ENCODE measurements at regions not wholly inside any gene's neighbourhood (a gene's known extent, or its start where the extent isn't known, plus 50 kb on each side); places are given as distances from the start of the nearest gene placed in this dataset.

- no peak overlapping the region for H3K4me3 ChIP-seq (ENCODE audit: low read depth in 1 of 2, low read length in 2 of 2)
- H3K4me1 ChIP-seq (ENCODE audit: insufficient read depth, low read length) = peaks cover 6% of the 10 kb centered on the region
- no peaks in the 10 kb centered on the region for H3K9me3 ChIP-seq (ENCODE audit: low read length)
- no peaks in the 10 kb centered on the region for H3K27me3 ChIP-seq (ENCODE audit: control insufficient read depth in 1 of 2, insufficient read depth in 2 of 2, low read length in 2 of 2)
- no peak overlapping the region for H3K9ac ChIP-seq (ENCODE audit: low read length)
- no peaks in the 10 kb centered on the region for H3K36me3 ChIP-seq (ENCODE audit: insufficient read depth, low read length)
- H3K27ac ChIP-seq (ENCODE audit: low read depth, low read length) = no peak overlapping the region
These were observed 449.2 kb upstream of the SPRED2 start for GRCh38 chr2:65881592-65881991.

DNA sequence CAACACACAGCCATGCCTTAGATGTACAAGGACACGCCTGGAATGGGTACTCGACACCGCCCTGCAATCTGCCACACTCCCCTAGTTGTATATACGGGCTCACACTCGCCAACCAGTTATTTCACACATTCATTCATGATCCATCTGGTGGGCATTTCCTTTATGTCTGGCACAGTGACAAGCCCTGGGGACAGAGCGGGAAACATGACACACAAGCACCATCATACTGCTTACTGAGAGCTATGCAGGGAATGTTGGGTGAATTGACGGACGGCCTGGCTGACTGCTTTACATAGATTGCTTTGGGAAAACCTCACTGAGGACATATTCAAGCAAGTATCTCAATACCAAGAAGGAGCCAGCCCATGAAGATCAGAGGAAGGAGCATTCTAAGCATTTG, 448.0 kb upstream of the SPRED2 start:
- no peaks in the 10 kb centered on the region for H3K36me3 ChIP-seq (ENCODE audit: insufficient read depth, low read length)
- H3K27ac ChIP-seq (ENCODE audit: low read depth, low read length) = no peak overlapping the region
- H3K9ac ChIP-seq (ENCODE audit: low read length) = no peak overlapping the region
- peaks cover 6% of the 10 kb centered on the region for H3K4me1 ChIP-seq (ENCODE audit: insufficient read depth, low read length)
- no peaks in the 10 kb centered on the region for H3K27me3 ChIP-seq (ENCODE audit: control insufficient read depth in 1 of 2, insufficient read depth in 2 of 2, low read length in 2 of 2)
- H3K9me3 ChIP-seq (ENCODE audit: low read length) = no peaks in the 10 kb centered on the region
- no peak overlapping the region for H3K4me3 ChIP-seq (ENCODE audit: low read depth in 1 of 2, low read length in 2 of 2)

GRCh38 chr2:65878011-65878340, 445.6 kb upstream of the SPRED2 start:
- H3K9me3 ChIP-seq (ENCODE audit: low read length) = no peaks in the 10 kb centered on the region
- no peaks in the 10 kb centered on the region for H3K36me3 ChIP-seq (ENCODE audit: insufficient read depth, low read length)
- H3K4me3 ChIP-seq (ENCODE audit: low read depth in 1 of 2, low read length in 2 of 2) = no peak overlapping the region
- no peak overlapping the region for H3K9ac ChIP-seq (ENCODE audit: low read length)
- H3K4me1 ChIP-seq (ENCODE audit: insufficient read depth, low read length) = peaks cover 6% of the 10 kb centered on the region
- no peak overlapping the region for H3K27ac ChIP-seq (ENCODE audit: low read depth, low read length)
- H3K27me3 ChIP-seq (ENCODE audit: control insufficient read depth in 1 of 2, insufficient read depth in 2 of 2, low read length in 2 of 2) = no peaks in the 10 kb centered on the region

DNA sequence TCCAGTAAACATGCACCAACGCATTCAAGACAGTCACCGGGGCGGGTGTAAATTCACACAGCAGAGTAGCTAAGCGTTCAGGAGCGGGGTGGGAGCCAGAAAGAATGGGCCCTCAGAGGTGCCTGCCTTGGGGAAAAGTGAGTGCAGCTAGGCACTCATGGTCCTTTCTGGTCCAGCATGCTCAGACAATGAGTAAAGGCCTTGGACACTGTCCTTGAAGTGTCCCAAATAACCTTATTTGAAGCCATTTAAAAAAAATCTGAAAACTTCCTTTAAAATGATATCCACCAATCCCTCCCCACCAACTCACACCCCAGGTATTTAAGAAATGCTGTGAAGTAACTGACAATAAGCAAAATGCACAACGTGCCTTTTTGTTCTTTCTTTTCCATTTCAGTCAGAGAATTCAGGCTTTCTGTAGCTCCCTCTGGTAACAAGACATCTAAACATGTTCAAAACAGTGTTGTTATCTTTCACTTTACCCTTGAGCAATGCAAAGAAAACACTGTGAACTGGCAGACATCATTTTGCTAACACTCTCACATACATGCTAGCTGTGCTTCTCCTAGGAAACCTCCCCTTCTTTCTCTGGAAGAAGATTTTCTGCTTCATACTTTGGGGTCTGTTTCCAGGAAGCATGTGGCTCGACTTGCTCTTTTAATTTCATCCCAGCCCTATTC, 445.1 kb upstream of the SPRED2 start:
- H3K4me3 ChIP-seq (ENCODE audit: low read depth in 1 of 2, low read length in 2 of 2) = no peak overlapping the region
- H3K9ac ChIP-seq (ENCODE audit: low read length) = no peak overlapping the region
- H3K27me3 ChIP-seq (ENCODE audit: control insufficient read depth in 1 of 2, insufficient read depth in 2 of 2, low read length in 2 of 2) = no peaks in the 10 kb centered on the region
- no peaks in the 10 kb centered on the region for H3K36me3 ChIP-seq (ENCODE audit: insufficient read depth, low read length)
- no peak overlapping the region for H3K27ac ChIP-seq (ENCODE audit: low read depth, low read length)
- H3K9me3 ChIP-seq (ENCODE audit: low read length) = no peaks in the 10 kb centered on the region
- H3K4me1 ChIP-seq (ENCODE audit: insufficient read depth, low read length) = peaks cover 6% of the 10 kb centered on the region

GRCh38 chr2:65876114-65876513, 443.7 kb upstream of the SPRED2 start:
- peaks cover 6% of the 10 kb centered on the region for H3K4me1 ChIP-seq (ENCODE audit: insufficient read depth, low read length)
- no peaks in the 10 kb centered on the region for H3K36me3 ChIP-seq (ENCODE audit: insufficient read depth, low read length)
- no peak overlapping the region for H3K4me3 ChIP-seq (ENCODE audit: low read depth in 1 of 2, low read length in 2 of 2)
- H3K9me3 ChIP-seq (ENCODE audit: low read length) = no peaks in the 10 kb centered on the region
- H3K27me3 ChIP-seq (ENCODE audit: control insufficient read depth in 1 of 2, insufficient read depth in 2 of 2, low read length in 2 of 2) = no peaks in the 10 kb centered on the region
- no peak overlapping the region for H3K27ac ChIP-seq (ENCODE audit: low read depth, low read length)
- no peak overlapping the region for H3K9ac ChIP-seq (ENCODE audit: low read length)

DNA sequence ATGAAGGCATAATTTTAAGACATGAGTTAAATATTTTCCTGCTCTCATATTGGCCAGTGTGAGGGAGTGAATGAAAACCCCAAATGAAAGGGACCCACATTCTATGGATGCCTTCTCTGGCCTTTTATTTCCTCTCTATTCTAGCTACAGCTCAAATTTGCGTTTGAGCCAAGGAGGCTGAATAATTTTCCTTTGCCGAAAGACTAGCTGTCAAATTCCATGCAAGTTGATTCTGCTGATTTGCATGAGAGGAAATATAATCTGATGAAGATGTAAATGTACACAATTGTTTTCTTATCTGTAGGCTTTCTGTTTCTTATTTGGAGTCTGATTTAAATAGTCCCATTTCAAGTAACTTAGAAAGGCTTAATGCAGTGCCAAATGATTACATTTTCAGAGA, 438.4 kb upstream of the SPRED2 start:
- H3K36me3 ChIP-seq (ENCODE audit: insufficient read depth, low read length) = no peaks in the 10 kb centered on the region
- H3K4me1 ChIP-seq (ENCODE audit: insufficient read depth, low read length) = no peaks in the 10 kb centered on the region
- no peak overlapping the region for H3K27ac ChIP-seq (ENCODE audit: low read depth, low read length)

GRCh38 chr2:65869296-65869695, 436.9 kb upstream of the SPRED2 start:
- no peak overlapping the region for H3K27ac ChIP-seq (ENCODE audit: low read depth, low read length)
- no peaks in the 10 kb centered on the region for H3K9me3 ChIP-seq (ENCODE audit: low read length)
- H3K4me3 ChIP-seq (ENCODE audit: low read depth in 1 of 2, low read length in 2 of 2) = no peak overlapping the region
- no peaks in the 10 kb centered on the region for H3K36me3 ChIP-seq (ENCODE audit: insufficient read depth, low read length)
- no peaks in the 10 kb centered on the region for H3K27me3 ChIP-seq (ENCODE audit: control insufficient read depth in 1 of 2, insufficient read depth in 2 of 2, low read length in 2 of 2)
- H3K4me1 ChIP-seq (ENCODE audit: insufficient read depth, low read length) = no peaks in the 10 kb centered on the region
- no peak overlapping the region for H3K9ac ChIP-seq (ENCODE audit: low read length)

More for the DNA sequence above, 438.4 kb upstream of the SPRED2 start:
- Histone ChIP-seq H3K27me3 (ENCODE audit: control insufficient read depth in 1 of 2, insufficient read depth in 2 of 2, low read length in 2 of 2) (no peaks in the 10 kb centered on the region), H3K9me3 (ENCODE audit: low read length) (no peaks in the 10 kb centered on the region), H3K9ac (ENCODE audit: low read length) (no peak overlapping the region), H3K4me3 (ENCODE audit: low read depth in 1 of 2, low read length in 2 of 2) (no peak overlapping the region)

- Histone ChIP-seq H3K9me3 (ENCODE audit: low read length) (no peaks in the 10 kb centered on the region), H3K27ac (ENCODE audit: low read depth, low read length) (no peak overlapping the region), H3K27me3 (ENCODE audit: control insufficient read depth in 1 of 2, insufficient read depth in 2 of 2, low read length in 2 of 2) (no peaks in the 10 kb centered on the region), H3K4me3 (ENCODE audit: low read depth in 1 of 2, low read length in 2 of 2) (no peak overlapping the region), H3K36me3 (ENCODE audit: insufficient read depth, low read length) (no peaks in the 10 kb centered on the region), H3K9ac (ENCODE audit: low read length) (no peak overlapping the region), H3K4me1 (ENCODE audit: insufficient read depth, low read length) (no peaks in the 10 kb centered on the region)
These were observed 435.8 kb upstream of the SPRED2 start for GRCh38 chr2:65868177-65868576.

GRCh38 chr2:65867446-65867845, 435.0 kb upstream of the SPRED2 start:
- H3K36me3 ChIP-seq (ENCODE audit: insufficient read depth, low read length) = no peaks in the 10 kb centered on the region
- no peaks in the 10 kb centered on the region for H3K27me3 ChIP-seq (ENCODE audit: control insufficient read depth in 1 of 2, insufficient read depth in 2 of 2, low read length in 2 of 2)
- H3K4me1 ChIP-seq (ENCODE audit: insufficient read depth, low read length) = no peaks in the 10 kb centered on the region
- H3K9me3 ChIP-seq (ENCODE audit: low read length) = no peaks in the 10 kb centered on the region
- H3K4me3 ChIP-seq (ENCODE audit: low read depth in 1 of 2, low read length in 2 of 2) = no peak overlapping the region
- H3K9ac ChIP-seq (ENCODE audit: low read length) = no peak overlapping the region
- H3K27ac ChIP-seq (ENCODE audit: low read depth, low read length) = no peak overlapping the region

DNA sequence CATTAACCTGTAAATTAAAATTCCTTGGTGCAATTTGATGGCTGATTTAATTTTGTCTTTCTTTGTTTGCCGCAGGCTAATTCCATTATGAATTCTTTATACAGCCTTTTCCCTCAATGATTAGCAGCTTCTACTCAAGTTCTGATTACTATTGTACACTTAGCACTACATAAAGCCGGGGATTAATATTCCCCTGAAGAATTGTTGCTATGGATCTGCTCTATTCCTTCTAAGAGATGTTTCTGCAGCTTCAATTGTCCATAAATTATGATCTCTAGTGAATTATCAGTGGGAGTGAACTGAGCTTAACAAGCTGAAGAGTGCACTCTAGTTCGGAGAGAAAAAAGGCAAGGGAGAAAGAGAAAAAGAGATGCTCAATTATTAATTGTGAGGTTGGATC, 433.7 kb upstream of the SPRED2 start:
- no peaks in the 10 kb centered on the region for H3K4me1 ChIP-seq (ENCODE audit: insufficient read depth, low read length)
- no peaks in the 10 kb centered on the region for H3K27me3 ChIP-seq (ENCODE audit: control insufficient read depth in 1 of 2, insufficient read depth in 2 of 2, low read length in 2 of 2)
- no peaks in the 10 kb centered on the region for H3K9me3 ChIP-seq (ENCODE audit: low read length)
- H3K9ac ChIP-seq (ENCODE audit: low read length) = no peak overlapping the region
- H3K27ac ChIP-seq (ENCODE audit: low read depth, low read length) = no peak overlapping the region
- H3K4me3 ChIP-seq (ENCODE audit: low read depth in 1 of 2, low read length in 2 of 2) = no peak overlapping the region
- no peaks in the 10 kb centered on the region for H3K36me3 ChIP-seq (ENCODE audit: insufficient read depth, low read length)

GRCh38 chr2:65864619-65865018, 432.2 kb upstream of the SPRED2 start:
- H3K9ac ChIP-seq (ENCODE audit: low read length) = no peak overlapping the region
- no peaks in the 10 kb centered on the region for H3K36me3 ChIP-seq (ENCODE audit: insufficient read depth, low read length)
- no peaks in the 10 kb centered on the region for H3K4me1 ChIP-seq (ENCODE audit: insufficient read depth, low read length)
- H3K9me3 ChIP-seq (ENCODE audit: low read length) = no peaks in the 10 kb centered on the region
- no peaks in the 10 kb centered on the region for H3K27me3 ChIP-seq (ENCODE audit: control insufficient read depth in 1 of 2, insufficient read depth in 2 of 2, low read length in 2 of 2)
- no peak overlapping the region for H3K27ac ChIP-seq (ENCODE audit: low read depth, low read length)
- H3K4me3 ChIP-seq (ENCODE audit: low read depth in 1 of 2, low read length in 2 of 2) = no peak overlapping the region

- no peak overlapping the region for H3K4me3 ChIP-seq (ENCODE audit: low read depth in 1 of 2, low read length in 2 of 2)
- H3K9me3 ChIP-seq (ENCODE audit: low read length) = no peaks in the 10 kb centered on the region
- no peak overlapping the region for H3K27ac ChIP-seq (ENCODE audit: low read depth, low read length)
- H3K36me3 ChIP-seq (ENCODE audit: insufficient read depth, low read length) = no peaks in the 10 kb centered on the region
- no peaks in the 10 kb centered on the region for H3K4me1 ChIP-seq (ENCODE audit: insufficient read depth, low read length)
- no peak overlapping the region for H3K9ac ChIP-seq (ENCODE audit: low read length)
- H3K27me3 ChIP-seq (ENCODE audit: control insufficient read depth in 1 of 2, insufficient read depth in 2 of 2, low read length in 2 of 2) = no peaks in the 10 kb centered on the region
These were observed 431.3 kb upstream of the SPRED2 start for GRCh38 chr2:65863713-65864112.

Measured in muscle layer of colon (tissue), 2 donors.